ENCODE measurements at regions not wholly inside any gene's neighbourhood (a gene's known extent, or its start where the extent isn't known, plus 50 kb on each side); places are given as distances from the start of the nearest gene placed in this dataset.

DNA sequence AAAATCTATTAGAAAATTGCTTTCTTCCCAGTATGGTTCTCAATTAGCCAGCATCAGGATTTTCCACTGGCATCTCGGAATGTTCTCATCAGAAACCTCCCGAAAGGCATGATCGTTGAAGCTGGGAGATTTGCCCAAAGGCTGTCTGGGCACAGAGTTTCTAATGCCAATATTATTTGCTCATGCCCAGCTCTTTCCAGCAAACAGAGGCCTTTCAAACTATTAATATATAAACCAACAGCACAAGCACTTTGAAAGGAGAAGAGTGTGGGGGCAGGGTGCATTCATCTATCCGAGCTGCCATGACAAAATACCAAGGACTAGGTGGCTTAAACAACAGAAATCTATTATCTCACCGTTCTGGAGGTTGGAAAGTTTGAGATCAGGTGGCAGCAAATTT, 88.3 kb upstream of the MSX1 start:
- DNase-seq = no peak

GRCh38 chr4:4770610-4771009, 88.9 kb upstream of the MSX1 start:
- no peak for DNase-seq

DNA sequence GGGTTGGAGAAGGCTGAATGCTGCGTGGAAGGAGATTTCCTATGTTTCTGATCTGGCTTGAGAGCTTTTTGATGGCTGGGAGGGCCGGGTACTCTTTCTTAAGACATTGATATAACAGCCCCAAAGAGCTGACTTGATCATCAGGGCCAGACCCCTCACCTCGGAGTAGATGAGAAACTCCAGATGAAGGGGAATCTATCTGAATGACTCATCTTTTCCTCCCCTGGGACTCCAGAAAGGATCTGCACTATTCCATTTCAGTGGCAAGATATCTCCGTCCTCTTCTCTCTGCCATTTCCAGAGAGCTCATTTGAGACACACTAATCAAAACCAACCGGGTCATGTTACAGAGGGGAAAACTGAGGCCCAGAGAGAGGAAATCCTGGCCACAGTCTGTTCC, 92.9 kb upstream of the MSX1 start:
- no peak for DNase-seq

GRCh38 chr4:4765811-4766210, 93.7 kb upstream of the MSX1 start:
- DNase-seq = no peak

GRCh38 chr4:4764558-4764905, 94.9 kb upstream of the MSX1 start:
- no peak for DNase-seq

DNA sequence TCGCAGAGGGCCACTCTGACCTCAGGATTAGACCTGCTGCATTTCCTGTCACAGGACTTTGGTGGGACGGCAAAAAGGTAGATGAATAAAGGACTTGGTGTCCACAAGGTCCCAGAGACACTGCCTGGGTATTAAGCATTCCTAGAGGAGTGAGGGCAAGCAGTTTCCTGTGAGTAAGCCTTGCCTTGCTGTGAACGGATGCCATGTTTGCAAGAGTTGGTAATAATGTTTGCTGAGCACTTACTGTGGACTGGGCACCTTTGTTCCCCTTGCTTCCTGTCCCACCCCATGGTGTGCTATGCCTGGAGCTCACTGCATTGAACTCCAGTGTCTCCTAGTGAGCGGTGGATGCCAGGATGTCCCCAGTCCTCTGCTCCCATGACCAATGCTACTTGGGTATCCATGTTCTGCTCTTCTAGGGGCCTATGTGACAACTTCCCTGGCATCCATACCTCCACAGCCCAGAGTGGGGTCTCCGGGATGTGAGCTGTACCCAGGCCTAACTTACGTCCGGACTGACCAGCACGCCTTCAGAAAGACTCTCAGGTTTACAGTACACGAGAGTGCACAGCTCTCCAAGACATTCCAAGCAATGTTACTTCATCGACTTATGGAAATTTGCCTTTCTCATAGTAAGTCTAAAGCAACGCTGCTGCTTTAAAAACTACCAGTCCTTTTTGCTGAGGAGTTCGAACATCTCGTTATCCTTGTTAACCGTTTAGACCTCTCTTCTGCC, 95.5 kb upstream of the MSX1 start:
- DNase-seq = no peak

GRCh38 chr4:4762909-4763821, 96.3 kb upstream of the MSX1 start:
- no peak for DNase-seq

DNA sequence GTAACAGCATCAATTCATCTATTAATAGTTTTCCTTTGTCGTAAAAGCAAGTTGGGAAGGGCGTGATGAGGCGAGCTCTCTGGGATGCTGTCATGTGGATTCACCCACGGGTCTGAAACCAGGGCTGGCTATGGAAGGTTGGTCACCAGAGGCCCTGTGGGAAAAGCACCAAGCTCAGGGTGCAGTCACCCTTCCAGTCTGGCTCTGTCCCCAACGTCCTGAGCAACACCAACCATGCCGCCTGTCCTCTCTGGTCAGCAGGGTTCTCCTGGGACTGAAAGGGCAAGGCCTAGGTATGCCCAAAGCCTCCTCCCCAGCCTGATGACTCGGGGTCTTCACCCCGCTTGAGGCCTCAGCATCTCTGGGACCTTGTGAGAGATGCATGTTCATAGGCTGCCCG, 97.2 kb upstream of the MSX1 start:
- DNase-seq = no peak

GRCh38 chr4:4761128-4761982, 98.1 kb upstream of the MSX1 start:
- no peak for DNase-seq

- no peak for DNase-seq
Measured at GRCh38 chr4:4759883-4760282, 99.6 kb upstream of the MSX1 start.

DNA sequence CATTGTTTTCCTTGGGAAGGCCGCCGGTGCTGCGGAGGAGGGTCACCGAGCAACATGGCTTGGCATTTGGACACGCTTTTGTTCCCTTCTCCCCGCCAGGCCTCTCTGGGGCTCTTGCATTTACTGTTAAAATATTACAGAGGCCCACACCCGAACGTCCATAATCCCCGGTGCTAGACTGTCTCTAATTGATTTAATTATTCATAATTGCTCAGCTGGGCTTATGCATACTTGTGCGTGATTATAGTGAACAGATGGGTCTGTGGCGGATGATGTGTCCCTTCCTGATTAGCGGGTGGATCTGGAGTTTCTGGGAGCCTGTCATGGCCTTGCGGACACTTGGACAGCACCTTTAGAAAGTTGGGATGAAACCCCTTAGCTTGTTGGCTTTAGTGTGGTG, 100.2 kb upstream of the MSX1 start:
- no peak for DNase-seq

DNA sequence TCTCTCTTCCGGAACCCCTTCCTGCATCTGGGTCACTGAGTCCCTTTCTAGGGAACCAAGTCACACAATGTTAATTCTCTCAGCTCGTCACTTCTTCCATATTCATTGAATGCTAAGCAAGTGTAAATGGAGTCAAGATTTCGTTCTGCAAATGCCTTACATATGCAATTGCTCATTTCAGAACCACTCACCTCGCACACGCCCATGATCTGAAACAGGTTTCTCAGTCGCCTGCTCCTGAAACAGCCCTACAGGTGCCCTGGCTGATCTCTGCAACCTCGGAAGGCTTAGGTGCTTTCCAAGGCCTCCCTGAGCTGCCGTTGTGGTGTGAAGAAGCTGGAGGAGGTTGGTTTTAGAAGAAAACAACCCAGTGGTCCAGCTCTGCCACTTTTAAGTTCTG, 100.8 kb upstream of the MSX1 start:
- no peak for DNase-seq

GRCh38 chr4:4755306-4755705, 104.2 kb upstream of the MSX1 start:
- DNase-seq = no peak

DNA sequence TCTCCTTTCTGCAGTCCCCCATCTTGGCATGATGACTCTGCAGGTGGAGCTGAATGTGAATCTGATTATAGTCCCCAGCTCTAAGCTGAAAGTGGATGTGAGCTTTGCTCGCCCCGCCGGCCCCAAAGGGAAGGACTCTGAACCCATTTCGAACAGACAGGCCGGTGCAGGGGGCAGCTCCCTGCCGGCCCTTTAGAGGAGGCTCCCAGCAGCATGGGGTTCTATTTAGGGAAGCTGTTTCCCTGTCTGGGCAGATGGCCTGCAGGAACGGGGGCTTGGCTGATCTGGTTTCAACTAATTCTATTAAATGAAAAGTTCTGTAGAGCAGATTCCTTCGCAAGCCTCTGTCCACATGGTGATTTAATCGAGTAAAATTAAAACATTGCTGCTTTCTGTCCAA, 104.8 kb upstream of the MSX1 start:
- no peak for DNase-seq

GRCh38 chr4:4753643-4754042, 105.8 kb upstream of the MSX1 start:
- DNase-seq = no peak

GRCh38 chr4:4752576-4753401, 106.7 kb upstream of the MSX1 start:
- DNase-seq = no peak

DNA sequence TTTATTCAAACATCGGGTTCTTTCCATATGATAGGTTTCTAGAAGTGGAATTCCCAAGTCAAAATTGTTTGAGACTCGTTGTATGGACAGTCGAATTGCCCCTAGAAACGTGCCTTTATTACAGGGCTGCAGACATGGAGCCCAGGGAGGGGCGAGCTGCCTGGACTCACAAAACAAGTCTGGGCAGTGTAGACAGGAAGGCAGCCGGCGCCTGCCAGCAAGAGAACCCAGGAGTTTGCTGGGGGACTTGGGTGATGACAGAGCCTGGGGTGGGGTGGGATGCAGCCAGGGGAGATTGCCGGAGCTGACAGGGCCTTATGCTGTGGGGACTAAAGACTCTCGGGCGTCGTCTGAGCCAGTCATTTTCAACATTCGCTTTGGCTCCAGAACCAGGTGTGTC, 107.4 kb upstream of the MSX1 start:
- DNase-seq = no peak

DNA sequence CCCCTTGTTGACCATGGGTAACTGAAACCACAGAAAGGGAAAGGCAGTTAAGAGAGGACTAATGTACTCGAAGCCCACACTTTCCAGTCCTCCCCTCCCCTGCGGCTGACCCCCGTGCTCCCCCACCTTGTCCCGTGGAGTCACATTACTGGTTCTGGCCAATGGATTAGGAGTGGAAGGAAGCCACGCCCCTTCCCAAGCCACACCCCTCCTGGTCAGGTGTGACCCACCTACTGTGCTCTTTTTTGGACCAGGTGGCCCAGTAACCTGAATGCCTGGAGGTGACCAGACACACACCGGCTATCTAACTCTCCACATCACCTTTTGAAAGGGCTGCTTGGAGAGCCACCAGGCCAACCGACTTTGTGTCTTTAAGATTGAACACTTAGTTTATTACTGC, 109.3 kb upstream of the MSX1 start:
- DNase-seq = no peak

DNA sequence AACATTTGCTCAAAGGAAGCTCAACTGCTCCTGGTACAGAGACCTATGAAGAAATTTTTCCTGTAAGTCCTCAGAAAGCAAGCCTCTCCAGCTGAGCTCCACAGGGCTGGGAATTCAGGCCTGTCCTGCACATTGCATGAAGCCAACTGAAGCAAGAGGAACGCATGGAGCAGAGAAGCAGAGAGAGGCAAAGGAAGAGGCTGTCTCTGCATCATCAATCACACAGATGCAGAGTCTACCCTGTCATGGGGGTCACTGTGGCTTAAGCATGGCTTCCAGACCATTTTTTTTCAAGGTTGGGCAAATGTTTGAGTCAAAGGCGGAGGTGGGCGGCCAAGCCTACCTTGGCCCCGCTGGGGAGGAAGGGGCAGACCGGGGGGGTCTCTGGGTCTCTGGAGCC, 110.3 kb upstream of the MSX1 start:
- no peak for DNase-seq

- DNase-seq = no peak
Measured at GRCh38 chr4:4746444-4746843, 113.0 kb upstream of the MSX1 start.

GRCh38 chr4:4740071-4740470, 119.4 kb upstream of the MSX1 start:
- DNase-seq = no peak

DNA sequence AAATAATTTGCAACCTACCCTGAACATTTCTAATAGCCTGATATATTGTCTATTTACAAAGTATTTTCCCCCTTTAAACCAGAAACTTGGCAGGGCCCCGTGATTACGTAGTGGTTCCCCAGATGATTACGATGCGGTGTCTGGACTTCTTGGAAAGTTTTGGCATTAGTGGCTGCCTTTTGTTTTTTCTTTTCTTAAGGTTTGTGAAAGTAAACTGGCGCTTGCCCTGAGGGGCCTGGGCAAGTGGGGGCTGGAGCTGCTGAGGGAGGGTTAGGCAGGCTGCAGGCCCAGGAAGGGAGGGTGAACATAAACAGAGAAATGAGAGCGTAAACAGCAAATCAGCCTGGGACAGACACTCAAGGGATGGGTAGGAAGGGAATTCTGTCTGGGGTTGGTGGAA, 123.6 kb upstream of the MSX1 start:
- no peak for DNase-seq
